GM23338 (cell line): ENCODE measurements at regions not wholly inside any gene's neighbourhood (a gene's known extent, or its start where the extent isn't known, plus 50 kb on each side); places are given as distances from the start of the nearest gene placed in this dataset.

ENCODE experiments used
- ATAC-seq: fragments of 200-7000 bp; cut with Tn5 transposase; 3 replicates; pipeline ENCODE4 v1.9.1; 2020
- DNase-seq: peaks from one replicate; pipeline ENCODE4 v3.0.0-alpha.2; 2015; ENCODE audit warnings: low spot score
- H2AFZ ChIP-seq: fragments of 200-600 bp; sonication (generic); 2 replicates; pipeline ENCODE4 v1.8.0; 2016; ENCODE audit warnings: antibody characterized with exemption, mild to moderate bottlenecking, moderate library complexity
- H3F3A ChIP-seq: fragments of 200-600 bp; sonication (generic); replicated peaks from 2 replicates; pipeline ENCODE4 v1.8.0; 2017; ENCODE audit warnings: antibody characterized with exemption, mixed run types, low read depth
- H3K27ac ChIP-seq: fragments of 200-600 bp; sonication (generic); 2 replicates; pipeline ENCODE4 v1.6.1; 2016; ENCODE audit warnings: low read depth
- H3K27me3 ChIP-seq: fragments of 200-600 bp; sonication (generic); 2 replicates; pipeline ENCODE4 v1.8.0; 2016; ENCODE audit warnings: mild to moderate bottlenecking, mixed run types, moderate library complexity; ENCODE audit not compliant: insufficient read depth
- H3K36me3 ChIP-seq: fragments of 200-600 bp; sonication (generic); 2 replicates; pipeline ENCODE4 v1.8.0; 2016; ENCODE audit warnings: mild to moderate bottlenecking; ENCODE audit not compliant: insufficient read depth
- H3K4me1 ChIP-seq: fragments of 200-600 bp; sonication (generic); 2 replicates; pipeline ENCODE4 v1.8.0; 2016; ENCODE audit warnings: mild to moderate bottlenecking, moderate library complexity; ENCODE audit not compliant: insufficient read depth
- H3K4me2 ChIP-seq: fragments of 200-600 bp; sonication (generic); 2 replicates; pipeline ENCODE4 v1.7.1; 2017; ENCODE audit warnings: mixed run types
- H3K4me3 ChIP-seq: fragments of 200-600 bp; sonication (generic); 2 replicates; pipeline ENCODE4 v1.6.1; 2016; ENCODE audit warnings: mixed run types
- H3K79me2 ChIP-seq: fragments of 200-600 bp; sonication (generic); replicated peaks from 2 replicates; pipeline ENCODE4 v1.8.0; 2017; ENCODE audit warnings: mild to moderate bottlenecking; ENCODE audit not compliant: insufficient read depth
- H3K9me2 ChIP-seq: fragments of 200-600 bp; sonication (generic); 2 replicates; pipeline ENCODE4 v1.8.0; 2017; ENCODE audit not compliant: insufficient read depth
- H4K20me1 ChIP-seq: fragments of 200-600 bp; sonication (generic); replicated peaks from 2 replicates; pipeline ENCODE4 v1.8.0; 2017; ENCODE audit warnings: mild to moderate bottlenecking; ENCODE audit not compliant: insufficient read depth
- H3K27ac Mint-ChIP-seq: 2 replicates; pipeline ENCODE4 v1.8.0; 2020; ENCODE audit warnings: inconsistent platforms, mild to moderate bottlenecking, moderate library complexity, mixed read lengths
- H3K27me3 Mint-ChIP-seq: 3 replicates; pipeline ENCODE4 v1.8.0; 2022; ENCODE audit warnings: low read depth, mild to moderate bottlenecking, moderate library complexity, mixed read lengths, inconsistent platforms; ENCODE audit not compliant: insufficient read depth, poor library complexity
- H3K36me3 Mint-ChIP-seq: 3 replicates; pipeline ENCODE4 v1.8.0; 2021; ENCODE audit warnings: low read depth, mild to moderate bottlenecking, inconsistent platforms, moderate library complexity, mixed read lengths
- H3K4me1 Mint-ChIP-seq: 3 replicates; pipeline ENCODE4 v1.8.0; 2020; ENCODE audit warnings: mild to moderate bottlenecking, inconsistent platforms, mixed read lengths
- H3K4me3 Mint-ChIP-seq: 3 replicates; pipeline ENCODE4 v1.8.0; 2021; ENCODE audit warnings: moderate library complexity, mild to moderate bottlenecking, inconsistent platforms, mixed read lengths
- H3K9me3 Mint-ChIP-seq: 3 replicates; pipeline ENCODE4 v1.8.0; 2020; ENCODE audit warnings: moderate library complexity, mild to moderate bottlenecking, inconsistent platforms, mixed read lengths
- CREB1 ChIP-seq: fragments of 250-450 bp; sonication (Bioruptor Pico); IDR thresholded peaks from 2 replicates; pipeline ENCODE4 v1.5.0; 2020; ENCODE audit warnings: low read depth, mild to moderate bottlenecking, moderate library complexity
- CTCF ChIP-seq, 2 experiments: fragments of 200-600 bp in 1 of 2; sonication (generic) in 1 of 2; conservative IDR thresholded peaks; 2 replicates each; pipeline versions ENCODE4 v1.5.1 to v1.6.1; 2016 to 2017; ENCODE audit warnings: antibody characterized with exemption in 2 of 2, low read depth in 2 of 2, mild to moderate bottlenecking in 2 of 2, moderate library complexity in 1 of 2
- ETS1 ChIP-seq: IDR thresholded peaks from 2 replicates; pipeline ENCODE4 v1.6.1; 2016; ENCODE audit warnings: antibody characterized with exemption
- EZH2 ChIP-seq: fragments of 200-600 bp; sonication (generic); IDR thresholded peaks from one replicate; pipeline ENCODE4 v1.8.0; 2017; ENCODE audit warnings: antibody characterized with exemption, mild to moderate bottlenecking, low read depth; ENCODE audit not compliant: unreplicated experiment
- EZH2phosphoT487 ChIP-seq: fragments of 200-600 bp; sonication (generic); IDR thresholded peaks from one replicate; pipeline ENCODE4 v1.8.1; 2018; ENCODE audit warnings: antibody characterized with exemption; ENCODE audit not compliant: unreplicated experiment
- JUNB ChIP-seq: IDR thresholded peaks from one replicate; pipeline ENCODE4 v1.6.1; 2016; ENCODE audit warnings: antibody characterized with exemption; ENCODE audit not compliant: unreplicated experiment
- NANOG ChIP-seq: IDR thresholded peaks from 2 replicates; pipeline ENCODE4 v1.6.1; 2016; ENCODE audit warnings: antibody characterized with exemption, borderline replicate concordance
- REST ChIP-seq: IDR thresholded peaks from one replicate; pipeline ENCODE4 v1.6.1; 2018; ENCODE audit warnings: antibody characterized with exemption; ENCODE audit not compliant: unreplicated experiment
- STAT1 ChIP-seq: IDR thresholded peaks from one replicate; pipeline ENCODE4 v1.6.1; 2016; ENCODE audit warnings: antibody characterized with exemption; ENCODE audit not compliant: unreplicated experiment
- ZNF114 ChIP-seq: fragments of 250-450 bp; sonication (Bioruptor Pico); IDR thresholded peaks from 2 replicates; pipeline ENCODE4 v1.5.0; 2020; ENCODE audit warnings: mild to moderate bottlenecking, moderate library complexity

GRCh38 chr15:66630801-66631351, 65.1 kb upstream of the LCTL start (continued):
- TF ChIP-seq ETS1 (no peak), EZH2phosphoT487 (no peak), CTCF (conservative IDR thresholded peaks at IDR 0.05; ENCODE audit: low read depth in 2 of 2) (no peak), STAT1 (no peak), REST (no peak), JUNB (no peak)

GRCh38 chr15:66631616-66632263, 65.9 kb upstream of the LCTL start:
- Mint-ChIP-seq H3K27me3 (peaks cover 8% of the 10 kb centered on the region), H3K27ac (no peak overlapping the region), H3K9me3 (no peaks in the 10 kb centered on the region), H3K36me3 (no peaks in the 10 kb centered on the region), H3K4me1 (peaks cover 60% of the 10 kb centered on the region), H3K4me3 (no peak overlapping the region)
- Histone ChIP-seq H3K9me2 (no peaks in the 10 kb centered on the region), H3K4me2 (no peak overlapping the region), H3K4me1 (peaks cover 22% of the 10 kb centered on the region), H3K4me3 (no peak overlapping the region), H3K36me3 (no peaks in the 10 kb centered on the region), H4K20me1 (no peaks in the 10 kb centered on the region), H3K27me3 (no peaks in the 10 kb centered on the region), H3K79me2 (no peaks in the 10 kb centered on the region), H3F3A (no peaks in the 10 kb centered on the region), H2AFZ (no peak overlapping the region), H3K27ac (no peak overlapping the region)
- DNase-seq (no peak), ATAC-seq (no peak)
- TF ChIP-seq CTCF (conservative IDR thresholded peaks at IDR 0.05; ENCODE audit: low read depth in 2 of 2) = no peak
- TF ChIP-seq ZNF114 = no peak
- no peak for TF ChIP-seq ETS1
- no peak for TF ChIP-seq STAT1
- no peak for TF ChIP-seq NANOG
- TF ChIP-seq CREB1 (CRISPR knock-in tag) = no peak
- TF ChIP-seq REST = no peak
- TF ChIP-seq EZH2 = no peak
- TF ChIP-seq JUNB = no peak
